ENCODE measurements at regions not wholly inside any gene's neighbourhood (a gene's known extent, or its start where the extent isn't known, plus 50 kb on each side); places are given as distances from the start of the nearest gene placed in this dataset.

DNA sequence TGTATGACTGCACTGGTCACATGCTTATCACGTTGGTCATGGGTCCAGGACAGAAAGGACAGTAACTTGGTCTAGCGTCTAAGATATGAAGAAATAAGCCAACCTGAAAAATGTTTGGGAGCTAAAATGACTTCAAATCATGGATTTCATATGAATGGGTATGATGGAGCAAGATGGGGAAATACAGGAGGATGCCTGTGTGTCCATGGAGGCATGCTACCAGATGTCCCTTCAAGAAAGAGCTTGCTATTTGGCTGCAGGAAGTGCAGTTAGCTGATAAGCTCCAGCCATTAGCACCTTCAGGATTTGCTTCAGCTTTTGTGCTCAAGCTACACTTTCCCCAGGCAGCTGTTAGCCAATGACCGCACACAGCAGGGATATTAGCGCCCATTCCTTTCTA is 164.6 kb upstream of the THBS1 start:
- Histone ChIP-seq H3K4me3 (replicated peaks in 1 of 3; ENCODE audit: low read depth in 2 of 3, low read length in 3 of 3) (no peak overlapping the region), H3K4me1 (ENCODE audit: control insufficient read depth in 1 of 2, insufficient read depth in 2 of 2, low read length in 2 of 2) (peaks cover 49 to 52% of the 10 kb centered on the region in 2 donors), H3K36me3 (replicated peaks in 1 of 2; ENCODE audit: control insufficient read depth in 1 of 2, insufficient read depth in 2 of 2, low read length in 2 of 2) (no peaks in the 10 kb centered on the region), H2AFZ (ENCODE audit: insufficient read depth, low read depth, low read length, poor library complexity, severe bottlenecking) (no peak overlapping the region), H3K9me3 (replicated peaks in 1 of 2; ENCODE audit: control insufficient read depth in 1 of 2, insufficient read depth in 1 of 2, low read length in 2 of 2) (no peaks in the 10 kb centered on the region), H3K79me2 (ENCODE audit: insufficient read depth, low read length) (no peaks in the 10 kb centered on the region), H4K20me1 (ENCODE audit: insufficient read depth, low read length) (no peaks in the 10 kb centered on the region), H3K9ac (ENCODE audit: insufficient read depth, low read length, poor library complexity, severe bottlenecking) (no peak overlapping the region), H3K27ac (ENCODE audit: low read depth in 1 of 2, low read length in 2 of 2) (peak overlapping the region in 1 of 2 donors; percentile 91), H3K27me3 (ENCODE audit: control insufficient read depth in 2 of 2, insufficient read depth in 2 of 2, low read length in 2 of 2) (no peaks in the 10 kb centered on the region), H3K4me2 (replicated peaks; ENCODE audit: extremely low read depth, low read length, poor library complexity, severe bottlenecking) (no peak overlapping the region)
- intact Hi-C loops (cut with micrococcal nuclease): loop anchor here in 1 of 2 donors (10.0 kb wide), 1 partner anchor 49 kb away; no protein-coding TSS in a partner anchor
- TF ChIP-seq, protein P1, sequence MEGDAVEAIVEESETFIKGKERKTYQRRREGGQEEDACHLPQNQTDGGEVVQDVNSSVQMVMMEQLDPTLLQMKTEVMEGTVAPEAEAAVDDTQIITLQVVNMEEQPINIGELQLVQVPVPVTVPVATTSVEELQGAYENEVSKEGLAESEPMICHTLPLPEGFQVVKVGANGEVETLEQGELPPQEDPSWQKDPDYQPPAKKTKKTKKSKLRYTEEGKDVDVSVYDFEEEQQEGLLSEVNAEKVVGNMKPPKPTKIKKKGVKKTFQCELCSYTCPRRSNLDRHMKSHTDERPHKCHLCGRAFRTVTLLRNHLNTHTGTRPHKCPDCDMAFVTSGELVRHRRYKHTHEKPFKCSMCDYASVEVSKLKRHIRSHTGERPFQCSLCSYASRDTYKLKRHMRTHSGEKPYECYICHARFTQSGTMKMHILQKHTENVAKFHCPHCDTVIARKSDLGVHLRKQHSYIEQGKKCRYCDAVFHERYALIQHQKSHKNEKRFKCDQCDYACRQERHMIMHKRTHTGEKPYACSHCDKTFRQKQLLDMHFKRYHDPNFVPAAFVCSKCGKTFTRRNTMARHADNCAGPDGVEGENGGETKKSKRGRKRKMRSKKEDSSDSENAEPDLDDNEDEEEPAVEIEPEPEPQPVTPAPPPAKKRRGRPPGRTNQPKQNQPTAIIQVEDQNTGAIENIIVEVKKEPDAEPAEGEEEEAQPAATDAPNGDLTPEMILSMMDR (IDR thresholded peaks at IDR 0.05): no peak
- Mint-ChIP-seq H3K4me3 (no peak overlapping the region), H3K27ac (peak overlapping the region in 1 of 7 donors; percentile 88), H3K36me3 (peaks cover 0 to 2% of the 10 kb centered on the region in 2 donors), H3K4me1 (peaks cover 53% of the 10 kb centered on the region), H3K9me3 (peaks cover 0 to 9% (median 0%) of the 10 kb centered on the region in 7 donors), H3K27me3 (ENCODE audit: low read depth in 3 of 3) (peaks cover 0 to 2% (median 0%) of the 10 kb centered on the region in 3 donors)
- no peak for DNase-seq
- 100% methylated on average over 3 of the region's 4 CpGs for WGBS (ENCODE audit: insufficient coverage)

DNA sequence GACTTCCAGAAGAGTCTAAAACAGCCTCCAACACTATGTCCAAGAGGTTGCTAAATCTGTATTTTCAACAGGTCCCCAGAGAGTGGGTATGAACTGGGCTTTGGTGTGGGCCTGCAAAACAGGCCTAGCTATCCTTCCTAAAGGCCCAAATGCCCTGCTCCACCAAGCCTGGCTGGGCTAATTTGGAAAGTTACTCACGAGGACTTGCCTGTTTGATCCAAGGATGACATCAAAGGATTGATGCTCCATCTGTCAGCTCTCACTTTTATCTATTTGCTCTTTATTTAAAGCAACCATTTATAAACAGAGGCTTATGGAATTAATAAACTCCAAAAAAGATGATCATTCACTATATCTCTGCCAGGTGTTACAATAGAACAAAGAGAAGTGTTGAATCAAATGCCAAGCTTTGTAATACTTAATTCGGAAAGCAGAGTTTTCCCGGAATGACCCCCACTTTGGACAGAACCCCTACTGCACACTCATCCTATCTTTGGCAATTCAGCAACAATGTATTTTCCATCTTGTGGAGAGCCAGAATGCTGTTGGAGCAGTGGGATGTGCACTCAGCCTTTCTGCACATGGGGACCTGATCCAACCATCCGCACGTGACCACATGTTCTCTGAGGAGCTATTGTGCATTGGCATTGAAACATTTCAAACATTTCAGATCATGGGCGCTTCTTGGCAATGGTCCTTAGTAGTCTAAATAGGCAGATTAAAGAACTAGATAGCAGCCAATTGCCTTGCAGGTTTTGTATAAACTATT is 163.3 kb upstream of the THBS1 start:
- Mint-ChIP-seq H3K4me3 (no peak overlapping the region), H3K9me3 (peaks cover 0 to 9% (median 0%) of the 10 kb centered on the region in 7 donors), H3K36me3 (peaks cover 0 to 2% of the 10 kb centered on the region in 2 donors), H3K27ac (no peak overlapping the region), H3K27me3 (ENCODE audit: low read depth in 3 of 3) (peaks cover 0 to 2% (median 0%) of the 10 kb centered on the region in 3 donors), H3K4me1 (peaks cover 40% of the 10 kb centered on the region)
- Histone ChIP-seq H3K36me3 (replicated peaks in 1 of 2; ENCODE audit: control insufficient read depth in 1 of 2, insufficient read depth in 2 of 2, low read length in 2 of 2) (no peaks in the 10 kb centered on the region), H2AFZ (ENCODE audit: insufficient read depth, low read depth, low read length, poor library complexity, severe bottlenecking) (no peak overlapping the region), H3K79me2 (ENCODE audit: insufficient read depth, low read length) (no peaks in the 10 kb centered on the region), H3K27me3 (ENCODE audit: control insufficient read depth in 2 of 2, insufficient read depth in 2 of 2, low read length in 2 of 2) (no peaks in the 10 kb centered on the region), H4K20me1 (ENCODE audit: insufficient read depth, low read length) (no peaks in the 10 kb centered on the region), H3K9me3 (replicated peaks in 1 of 2; ENCODE audit: control insufficient read depth in 1 of 2, insufficient read depth in 1 of 2, low read length in 2 of 2) (no peaks in the 10 kb centered on the region), H3K4me1 (ENCODE audit: control insufficient read depth in 1 of 2, insufficient read depth in 2 of 2, low read length in 2 of 2) (peaks cover 36 to 39% of the 10 kb centered on the region in 2 donors), H3K9ac (ENCODE audit: insufficient read depth, low read length, poor library complexity, severe bottlenecking) (no peak overlapping the region), H3K4me3 (replicated peaks in 1 of 3; ENCODE audit: low read depth in 2 of 3, low read length in 3 of 3) (no peak overlapping the region), H3K4me2 (replicated peaks; ENCODE audit: extremely low read depth, low read length, poor library complexity, severe bottlenecking) (no peak overlapping the region), H3K27ac (ENCODE audit: low read depth in 1 of 2, low read length in 2 of 2) (no peak overlapping the region)
- TF ChIP-seq, protein P1 (IDR thresholded peaks at IDR 0.05): no peak
- no peak for DNase-seq
- intact Hi-C loops (cut with micrococcal nuclease): loop anchor here in 1 of 2 donors (10.0 kb wide), 1 partner anchor 47 kb away; no protein-coding TSS in a partner anchor
- 100% methylated on average over 1 of the region's 6 CpGs for WGBS (ENCODE audit: insufficient coverage)
